OCI-LY1 (cell line): ENCODE measurements at regions not wholly inside any gene's neighbourhood (a gene's known extent, or its start where the extent isn't known, plus 50 kb on each side); places are given as distances from the start of the nearest gene placed in this dataset.

Experiments
- H2AFZ ChIP-seq: fragments of 200-600 bp; sonication (generic), shearing (Covaris generic); 2 replicates; pipeline ENCODE4 v1.6.0; 2014; ENCODE audit warnings: antibody characterized with exemption, mild to moderate bottlenecking, low read length
- H3F3A ChIP-seq: fragments of 200-600 bp; sonication (generic), shearing (Covaris generic); 2 replicates; pipeline ENCODE4 v1.6.0; 2014; ENCODE audit warnings: mild to moderate bottlenecking, antibody characterized with exemption, low read length, moderate library complexity; ENCODE audit not compliant: insufficient read depth
- H3K27ac ChIP-seq: fragments of 200-600 bp; sonication (generic); 2 replicates; pipeline ENCODE4 v1.5.1; 2014; ENCODE audit warnings: low read length, mixed run types, mild to moderate bottlenecking, low read depth; ENCODE audit not compliant: poor library complexity, severe bottlenecking
- H3K27me3 ChIP-seq: fragments of 200-600 bp; sonication (generic); 2 replicates; pipeline ENCODE4 v1.6.0; 2014; ENCODE audit warnings: antibody characterized with exemption, mild to moderate bottlenecking, low read length, moderate library complexity; ENCODE audit not compliant: insufficient read depth
- H3K36me3 ChIP-seq: fragments of 200-600 bp; sonication (generic); 2 replicates; pipeline ENCODE4 v1.6.1; 2014; ENCODE audit warnings: mild to moderate bottlenecking, antibody characterized with exemption, low read length, moderate library complexity, mixed read lengths; ENCODE audit not compliant: insufficient read depth
- H3K4me1 ChIP-seq: fragments of 200-600 bp; sonication (generic); 2 replicates; pipeline ENCODE4 v1.5.1; 2014; ENCODE audit warnings: mild to moderate bottlenecking, low read length, moderate library complexity; ENCODE audit not compliant: insufficient read depth, severe bottlenecking
- H3K4me2 ChIP-seq: fragments of 200-600 bp; sonication (generic), shearing (Covaris generic); 2 replicates; pipeline ENCODE4 v1.6.1; 2014; ENCODE audit warnings: low read length
- H3K4me3 ChIP-seq: fragments of 200-600 bp; sonication (generic); 2 replicates; pipeline ENCODE4 v1.5.1; 2014; ENCODE audit warnings: low read length, low read depth, mild to moderate bottlenecking, mixed read lengths; ENCODE audit not compliant: poor library complexity, severe bottlenecking
- H3K79me2 ChIP-seq: fragments of 200-600 bp; shearing (Covaris generic); 2 replicates; pipeline ENCODE4 v1.6.1; 2016; ENCODE audit warnings: mixed run types, low read length, mixed read lengths; ENCODE audit not compliant: insufficient read depth
- H3K9ac ChIP-seq: fragments of 200-600 bp; sonication (generic), shearing (Covaris generic); 2 replicates; pipeline ENCODE4 v1.6.1; 2014; ENCODE audit warnings: mild to moderate bottlenecking, low read length, mixed read lengths
- H3K9me2 ChIP-seq: fragments of 200-600 bp; sonication (generic), shearing (Covaris generic); 2 replicates; pipeline ENCODE4 v1.6.1; 2014; ENCODE audit warnings: low read depth, mild to moderate bottlenecking, low read length, mixed read lengths
- H3K9me3 ChIP-seq: fragments of 200-600 bp; shearing (Covaris generic); 2 replicates; pipeline ENCODE4 v1.6.1; 2014; ENCODE audit warnings: low read length, mixed read lengths
- H4K20me1 ChIP-seq: fragments of 200-600 bp; sonication (generic), shearing (Covaris generic); 2 replicates; pipeline ENCODE4 v1.6.0; 2016; ENCODE audit warnings: mild to moderate bottlenecking, low read length; ENCODE audit not compliant: insufficient read depth
- CTCF ChIP-seq: fragments of 200-600 bp; sonication (generic), shearing (Covaris generic); IDR thresholded peaks from 2 replicates; pipeline ENCODE4 v1.5.1; 2017; ENCODE audit warnings: mild to moderate bottlenecking, antibody characterized with exemption, low read length, moderate library complexity, mixed read lengths
- EZH2 ChIP-seq: fragments of 200-600 bp; sonication (generic), shearing (Covaris generic); IDR thresholded peaks from 2 replicates; pipeline ENCODE4 v1.8.0; 2017; ENCODE audit warnings: borderline replicate concordance, mixed run types, mild to moderate bottlenecking, antibody characterized with exemption, low read length, moderate library complexity, mixed read lengths

GRCh38 chr2:15708865-15709820 lies 117.5 kb downstream of the DDX1 start:
- Histone ChIP-seq H3K79me2 (no peaks in the 10 kb centered on the region), H3K36me3 (no peaks in the 10 kb centered on the region), H3K27ac (no peak overlapping the region), H3K4me2 (no peak overlapping the region), H3K9me3 (no peaks in the 10 kb centered on the region), H3K9me2 (no peaks in the 10 kb centered on the region), H3K9ac (no peak overlapping the region), H3K27me3 (peaks cover 4% of the 10 kb centered on the region; the same call in 1 of the 2 replicates), H3F3A (no peaks in the 10 kb centered on the region), H4K20me1 (no peaks in the 10 kb centered on the region), H3K4me3 (no peak overlapping the region), H3K4me1 (no peaks in the 10 kb centered on the region), H2AFZ (no peak overlapping the region)
- TF ChIP-seq EZH2 (no peak), CTCF (no peak)

GRCh38 chr2:15711126-15711860 lies 119.6 kb downstream of the DDX1 start:
- H3K9ac ChIP-seq, result no peak overlapping the region
- no peak overlapping the region for H3K4me2 ChIP-seq
- no peaks in the 10 kb centered on the region for H3F3A ChIP-seq
- no peak overlapping the region for H3K27ac ChIP-seq
- H3K36me3 ChIP-seq, result no peaks in the 10 kb centered on the region
- H3K27me3 ChIP-seq, result peaks cover 4% of the 10 kb centered on the region; the same call in 1 of the 2 replicates
- no peak overlapping the region for H3K4me3 ChIP-seq
- H4K20me1 ChIP-seq, result no peaks in the 10 kb centered on the region
- no peak overlapping the region for H2AFZ ChIP-seq
- no peaks in the 10 kb centered on the region for H3K9me2 ChIP-seq
- TF ChIP-seq CTCF, result no peak
- H3K4me1 ChIP-seq, result no peaks in the 10 kb centered on the region
- no peaks in the 10 kb centered on the region for H3K79me2 ChIP-seq
- H3K9me3 ChIP-seq, result no peaks in the 10 kb centered on the region

- H3K4me2 ChIP-seq, result no peak overlapping the region
- H3K79me2 ChIP-seq, result no peaks in the 10 kb centered on the region
- H3F3A ChIP-seq, result no peaks in the 10 kb centered on the region
- TF ChIP-seq CTCF, result no peak
- H4K20me1 ChIP-seq, result no peaks in the 10 kb centered on the region
- no peaks in the 10 kb centered on the region for H3K4me1 ChIP-seq
- no peak overlapping the region for H3K4me3 ChIP-seq
- no peak overlapping the region for H3K27ac ChIP-seq
- H3K27me3 ChIP-seq, result peaks cover 4% of the 10 kb centered on the region; the same call in 1 of the 2 replicates
- H3K9me2 ChIP-seq, result no peaks in the 10 kb centered on the region
- H3K9ac ChIP-seq, result no peak overlapping the region
- no peak overlapping the region for H2AFZ ChIP-seq
- no peaks in the 10 kb centered on the region for H3K36me3 ChIP-seq
- no peaks in the 10 kb centered on the region for H3K9me3 ChIP-seq
Observed at GRCh38 chr2:15712551-15713342, 121.1 kb downstream of the DDX1 start.
